B cell (primary cell): ENCODE measurements at regions not wholly inside any gene's neighbourhood (a gene's known extent, or its start where the extent isn't known, plus 50 kb on each side); places are given as distances from the start of the nearest gene placed in this dataset.

Experiments
- ATAC-seq: fragments of 200-7000 bp; cut with Tn5 transposase; one replicate; pipeline ENCODE4 v1.10.0; 2021; ENCODE audit warnings: low read depth, mild to moderate bottlenecking, moderate number of reproducible peaks, moderate library complexity
- CTCF ChIA-PET: fragments of 350-600 bp; sonication (Branson Sonifier 250); formaldehyde crosslinking; loops from one replicate; lab custom pipeline; 2021; ENCODE audit warnings: antibody characterized with exemption, inconsistent platforms; lab: Charles Lee
- POLR2A ChIA-PET: fragments of 350-600 bp; sonication (Branson Sonifier 250); formaldehyde crosslinking; loops from one replicate; lab custom pipeline; 2021; ENCODE audit warnings: antibody characterized with exemption; lab: Charles Lee
- DNase-seq: peaks from one replicate; pipeline ENCODE4 v3.0.0; 2013
- H2AFZ ChIP-seq: 2 replicates; pipeline ENCODE4 v1.6.1; 2012; ENCODE audit warnings: mild to moderate bottlenecking, low read depth, low read length; ENCODE audit not compliant: insufficient read depth, poor library complexity, severe bottlenecking
- H3K27ac ChIP-seq, 2 donors: 1 replicate in 1 of 2; 2 replicates in 1 of 2; pipeline ENCODE4 v1.5.1; 2012 to 2013; ENCODE audit warnings: low read length in 2 of 2, mild to moderate bottlenecking in 2 of 2, moderate library complexity in 1 of 2
- H3K27me3 ChIP-seq, 4 experiments: fragments of 200-600 bp in 1 of 4; sonication (generic) in 1 of 4; replicated peaks in 1 of 4; 1 replicate in 2 of 4; 2 replicates in 2 of 4; pipeline versions ENCODE4 v1.6.1 to v1.7.0; 2013 to 2016; ENCODE audit warnings: low read length in 3 of 4, mild to moderate bottlenecking in 2 of 4, mixed read lengths in 1 of 4, moderate library complexity in 1 of 4; ENCODE audit not compliant: insufficient read depth in 4 of 4, control insufficient read depth in 3 of 4; ENCODE audit errors: control extremely low read depth in 1 of 4
- H3K36me3 ChIP-seq, 2 experiments: replicated peaks in 1 of 2; 1 replicate in 1 of 2; 2 replicates in 1 of 2; pipeline versions ENCODE4 v1.6.1 to v1.7.1; 2013; ENCODE audit warnings: low read length in 1 of 2; ENCODE audit not compliant: insufficient read depth in 2 of 2, control insufficient read depth in 1 of 2; ENCODE audit errors: control extremely low read depth in 1 of 2, extremely low read depth in 1 of 2
- H3K4me1 ChIP-seq, 2 donors: fragments of 200-600 bp in 1 of 2; sonication (generic) in 1 of 2; 1 replicate in 1 of 2; 2 replicates in 1 of 2; pipeline versions ENCODE4 v1.5.1 to v1.6.1; 2013 to 2017; ENCODE audit warnings: low read length in 2 of 2; ENCODE audit not compliant: control insufficient read depth in 2 of 2, insufficient read depth in 2 of 2
- H3K4me2 ChIP-seq: replicated peaks from 2 replicates; pipeline ENCODE3; 2012; ENCODE audit warnings: mild to moderate bottlenecking, low read depth, low read length; ENCODE audit not compliant: poor library complexity, severe bottlenecking
- H3K4me3 ChIP-seq, 5 experiments: fragments of 200-600 bp in 1 of 5; sonication (generic) in 1 of 5; 1 replicate in 3 of 5; 2 replicates in 2 of 5; pipeline versions ENCODE4 v1.5.1 to v1.7.0; 2011 to 2016; ENCODE audit warnings: low read length in 4 of 5, mild to moderate bottlenecking in 4 of 5, low read depth in 2 of 5, control low read depth in 1 of 5, moderate library complexity in 1 of 5; ENCODE audit not compliant: insufficient read depth in 1 of 5; ENCODE audit errors: control extremely low read depth in 1 of 5, extremely low read depth in 1 of 5
- H3K79me2 ChIP-seq: fragments of 200-600 bp; sonication (generic); one replicate; pipeline ENCODE4 v1.6.0; 2016; ENCODE audit warnings: low read length; ENCODE audit not compliant: control insufficient read depth, insufficient read depth
- H3K9ac ChIP-seq: fragments of 200-600 bp; sonication (generic); 2 replicates; pipeline ENCODE4 v1.6.1; 2017; ENCODE audit warnings: mild to moderate bottlenecking, low read length, moderate library complexity
- H3K9me3 ChIP-seq, 3 donors: one replicate each; pipeline versions ENCODE4 v1.6.1 to v1.7.1; 2013; ENCODE audit warnings: low read length in 2 of 3; ENCODE audit not compliant: control insufficient read depth in 2 of 3, insufficient read depth in 1 of 3; ENCODE audit errors: control extremely low read depth in 1 of 3
- H4K20me1 ChIP-seq: 2 replicates; pipeline ENCODE4 v1.6.0; 2012; ENCODE audit warnings: mild to moderate bottlenecking, low read length; ENCODE audit not compliant: insufficient read depth, control insufficient read depth, poor library complexity, severe bottlenecking
- H3K27ac Mint-ChIP-seq: one replicate; pipeline ENCODE4 v1.8.0; 2021; ENCODE audit warnings: mixed read lengths
- H3K27me3 Mint-ChIP-seq: one replicate; pipeline ENCODE4 v1.8.0; 2021; ENCODE audit warnings: mixed read lengths
- H3K4me1 Mint-ChIP-seq: one replicate; pipeline ENCODE4 v1.8.0; 2021; ENCODE audit warnings: mixed read lengths
- H3K4me3 Mint-ChIP-seq: one replicate; pipeline ENCODE4 v1.8.0; 2021; ENCODE audit warnings: mixed read lengths
- H3K9me3 Mint-ChIP-seq: one replicate; pipeline ENCODE4 v1.8.0; 2022; ENCODE audit warnings: mixed read lengths; ENCODE audit not compliant: insufficient read depth
- CTCF ChIP-seq: fragments of 200-600 bp; IDR thresholded peaks from one replicate; pipeline ENCODE4 v1.8.0; 2022; ENCODE audit warnings: antibody characterized with exemption, mild to moderate bottlenecking
- EZH2 ChIP-seq: IDR thresholded peaks from 2 replicates; pipeline ENCODE4 v1.6.1; 2012; ENCODE audit warnings: borderline replicate concordance, low read depth, mild to moderate bottlenecking, moderate library complexity, low read length; ENCODE audit not compliant: insufficient read depth, poor library complexity, severe bottlenecking
- WGBS: methylation state at CpG from one replicate; pipeline ENCODE4 v1.1.5; 2013; ENCODE audit warnings: missing lambda C conversion rate; ENCODE audit not compliant: insufficient coverage; 5-methylcytosine and 5-hydroxymethylcytosine counted together
- intact Hi-C: fragments of 100-400 bp; cut with micrococcal nuclease; formaldehyde crosslinking; loops from one replicate; pipeline ENCODE4 v1.10.0; 2022

DNA sequence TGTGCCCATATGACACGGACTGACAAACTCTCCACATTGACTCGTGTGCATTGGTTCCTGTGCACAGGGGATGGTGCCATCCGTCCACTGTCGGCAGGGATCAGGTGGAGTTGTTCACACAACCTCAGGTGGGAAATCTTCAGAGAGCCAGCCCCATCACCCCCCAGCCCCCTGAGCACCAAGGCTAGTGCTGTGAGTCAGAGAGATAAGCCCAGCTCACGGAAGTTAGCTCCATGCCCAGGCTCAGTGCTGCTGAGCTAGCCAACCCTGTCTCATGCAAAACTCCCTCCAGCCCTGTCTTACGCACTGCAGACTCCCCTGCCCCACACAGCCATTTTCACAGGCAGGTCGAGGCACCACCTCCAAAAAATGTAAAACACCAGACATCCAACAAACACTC is 139.0 kb upstream of the NGF start:
- TF ChIP-seq CTCF (no peak), EZH2 (no peak)
- peaks cover 0 to 4% (median 0%) of the 10 kb centered on the region in 4 experiments for H3K27me3 ChIP-seq
- Mint-ChIP-seq H3K4me3 (no peak overlapping the region), H3K4me1 (no peaks in the 10 kb centered on the region), H3K27me3 (peaks cover 20% of the 10 kb centered on the region), H3K9me3 (no peaks in the 10 kb centered on the region), H3K27ac (no peak overlapping the region)
- H2AFZ ChIP-seq: no peak overlapping the region
- H3K9ac ChIP-seq: no peak overlapping the region
- no peak overlapping the region for H3K4me3 ChIP-seq
- intact Hi-C loops: no loop called here
- WGBS: 97% methylated on average over 6 of the region's 7 CpGs
- ATAC-seq (no peak), DNase-seq (no peak)
- no peak overlapping the region for H3K4me2 ChIP-seq
- POLR2A ChIA-PET: no interaction called here
- no peaks in the 10 kb centered on the region for H3K36me3 ChIP-seq
- CTCF ChIA-PET: no interaction called here
- H3K9me3 ChIP-seq: peaks cover 0 to 5% (median 0%) of the 10 kb centered on the region in 3 donors
- H3K27ac ChIP-seq: no peak overlapping the region
- no peaks in the 10 kb centered on the region for H3K4me1 ChIP-seq
- no peaks in the 10 kb centered on the region for H3K79me2 ChIP-seq
- no peaks in the 10 kb centered on the region for H4K20me1 ChIP-seq

DNA sequence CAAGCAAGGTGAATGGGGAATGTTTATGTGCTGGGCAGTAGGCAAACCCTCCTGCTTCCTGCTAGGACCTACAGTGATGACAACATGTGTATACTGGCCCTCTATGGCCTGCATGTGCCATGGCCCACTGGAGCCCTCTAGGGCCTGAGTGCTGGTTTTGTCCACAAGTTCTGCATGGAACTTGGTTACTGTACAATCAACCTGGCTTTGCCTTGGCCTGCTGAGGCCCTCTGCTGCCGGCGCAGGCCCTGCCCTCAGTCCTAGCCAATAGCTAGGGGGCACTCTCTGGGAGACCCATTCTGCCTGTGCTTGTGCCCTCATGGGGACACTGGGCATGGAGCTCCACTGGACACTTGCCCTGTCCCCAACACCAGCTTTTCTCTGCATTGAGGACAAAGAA is 138.6 kb upstream of the NGF start:
- Histone ChIP-seq H3K4me2 (no peak overlapping the region), H3K4me1 (no peaks in the 10 kb centered on the region), H3K9me3 (peaks cover 0 to 5% (median 0%) of the 10 kb centered on the region in 3 donors), H3K9ac (no peak overlapping the region), H3K4me3 (no peak overlapping the region), H3K79me2 (no peaks in the 10 kb centered on the region), H3K27ac (no peak overlapping the region), H4K20me1 (no peaks in the 10 kb centered on the region), H2AFZ (no peak overlapping the region), H3K27me3 (peaks cover 0 to 4% (median 0%) of the 10 kb centered on the region in 4 experiments), H3K36me3 (no peaks in the 10 kb centered on the region)
- DNase-seq (no peak), ATAC-seq (no peak)
- TF ChIP-seq CTCF (no peak), EZH2 (no peak)
- ChIA-PET CTCF (no interaction called here), POLR2A (no interaction called here)
- intact Hi-C loops: no loop called here
- H3K4me1 Mint-ChIP-seq: no peaks in the 10 kb centered on the region
- peaks cover 17% of the 10 kb centered on the region for H3K27me3 Mint-ChIP-seq
- no peak overlapping the region for H3K27ac Mint-ChIP-seq
- H3K4me3 Mint-ChIP-seq: no peak overlapping the region
- no peaks in the 10 kb centered on the region for H3K9me3 Mint-ChIP-seq
- 89% methylated on average over 2 of the region's 2 CpGs for WGBS
